HG02981 (cell line): ENCODE measurements at regions not wholly inside any gene's neighbourhood (a gene's known extent, or its start where the extent isn't known, plus 50 kb on each side); places are given as distances from the start of the nearest gene placed in this dataset.
A peak's percentile ranks its signal among the peaks of the same experiment; 100 is the strongest.

Experiments
- ATAC-seq: cut with Tn5 transposase; IDR thresholded peaks from one replicate; pipeline ENCODE4 v1.9.1; 2021; ENCODE audit warnings: mild to moderate bottlenecking, moderate library complexity; ENCODE audit not compliant: unreplicated experiment

- ATAC-seq: no peak
Measured at GRCh38 chr2:181828122-181828705, 63.3 kb upstream of the ITPRID2 start.

- no peak for ATAC-seq
Measured at GRCh38 chr2:181829230-181829629, 62.3 kb upstream of the ITPRID2 start.

GRCh38 chr2:181832015-181832414 is 59.5 kb upstream of the ITPRID2 start:
- no peak for ATAC-seq

DNA sequence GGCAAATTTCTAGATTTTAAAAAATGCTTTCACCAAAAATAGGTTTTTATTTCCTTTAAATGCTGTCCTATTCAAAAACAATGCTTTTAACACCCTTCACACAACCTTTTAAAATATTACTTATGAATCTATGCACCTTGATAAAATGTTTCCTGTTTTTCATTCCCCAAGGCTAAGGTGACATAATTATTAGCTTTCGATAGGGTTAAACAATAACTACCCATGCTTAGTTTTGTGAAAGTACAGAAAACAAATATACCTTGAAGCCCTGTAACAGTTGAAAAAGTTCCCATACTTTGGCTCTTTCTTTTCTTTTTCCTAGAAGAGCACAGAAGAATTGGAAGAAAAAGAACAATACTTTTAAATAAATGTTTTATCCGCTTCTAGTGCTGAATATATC is 54.9 kb upstream of the ITPRID2 start:
- peak; percentile 52 for ATAC-seq

GRCh38 chr2:181837563-181837962 is 54.0 kb upstream of the ITPRID2 start:
- ATAC-seq: no peak

DNA sequence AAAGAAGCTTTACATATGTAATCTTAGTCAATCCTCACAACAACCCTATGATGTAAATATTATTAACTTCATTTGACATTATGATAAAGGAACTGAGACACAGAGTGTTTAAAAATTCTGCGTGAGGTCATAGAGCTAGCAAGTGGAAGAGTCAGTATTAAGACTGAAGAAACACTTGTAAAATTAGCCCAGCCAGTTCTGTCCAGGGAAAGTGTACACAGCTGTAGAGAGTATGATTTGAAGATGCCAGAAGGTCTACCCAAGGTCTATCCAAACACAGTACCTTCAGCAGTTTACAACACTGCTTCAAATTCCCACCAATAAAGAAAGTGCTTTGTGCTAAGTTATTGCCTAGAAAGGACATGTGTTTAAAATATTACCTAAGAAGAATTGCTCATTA is 51.7 kb upstream of the ITPRID2 start:
- ATAC-seq: no peak

- no peak for ATAC-seq
Measured at GRCh38 chr2:181841079-181841478, 50.5 kb upstream of the ITPRID2 start.
